ENCODE measurements at regions not wholly inside any gene's neighbourhood (a gene's known extent, or its start where the extent isn't known, plus 50 kb on each side); places are given as distances from the start of the nearest gene placed in this dataset.
A peak's percentile ranks its signal among the peaks of the same experiment; 100 is the strongest.

DNA sequence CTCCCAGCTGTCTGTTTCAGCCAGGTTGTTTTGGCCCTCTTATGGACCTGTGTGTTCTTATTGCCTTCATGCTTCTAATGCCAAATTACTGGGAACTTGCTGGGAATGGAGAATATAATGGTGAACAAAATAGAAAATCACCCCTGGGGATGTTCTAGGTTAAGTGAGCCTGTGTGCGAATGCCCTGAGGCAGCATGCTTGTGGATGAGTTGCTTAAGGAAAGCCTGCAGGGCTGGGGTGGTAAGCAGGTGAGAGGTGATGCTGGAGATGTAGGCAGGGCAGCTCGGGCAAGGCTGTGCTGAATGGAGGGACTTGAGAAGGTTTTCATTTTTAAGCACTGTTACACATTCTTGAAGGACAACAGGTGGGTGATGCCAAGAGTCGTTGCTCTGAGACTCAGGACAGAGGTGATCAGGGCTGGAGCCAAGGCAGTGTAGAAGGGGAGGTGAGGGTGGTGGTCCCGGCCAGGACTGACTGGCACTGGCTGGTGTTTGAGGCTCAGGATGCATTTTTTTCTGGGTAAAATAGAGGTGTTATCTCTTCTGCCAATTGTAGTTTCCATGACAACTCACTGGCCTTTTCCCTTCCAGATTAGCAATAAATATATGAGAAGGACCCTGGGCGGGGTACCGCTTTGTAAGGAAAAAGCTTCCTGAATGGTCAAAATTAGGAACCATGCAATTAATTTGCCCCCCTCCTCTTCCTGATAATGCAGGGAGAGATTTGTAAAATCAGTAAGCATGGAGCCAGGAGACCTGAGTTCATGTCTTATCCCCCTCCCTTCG is 342.8 kb downstream of the ICE1 start:
- Histone ChIP-seq H3K9me3 (ENCODE audit: low read length) (no peaks in the 10 kb centered on the region), H3K9me2 (ENCODE audit: insufficient read depth, low read length) (no peaks in the 10 kb centered on the region), H3F3A (ENCODE audit: insufficient read depth, low read length, poor library complexity, severe bottlenecking) (no peaks in the 10 kb centered on the region), H3K36me3 (ENCODE audit: insufficient read depth, low read length) (no peaks in the 10 kb centered on the region), H3K4me2 (ENCODE audit: low read length) (no peak overlapping the region), H3K4me3 (ENCODE audit: low read length) (no peak overlapping the region), H3K27ac (ENCODE audit: low read length) (no peak overlapping the region), H3K9ac (ENCODE audit: low read length) (no peak overlapping the region), H2AFZ (ENCODE audit: low read depth, low read length) (no peak overlapping the region), H3K27me3 (ENCODE audit: insufficient read depth, low read depth, low read length) (no peaks in the 10 kb centered on the region), H3K79me2 (replicated peaks; ENCODE audit: insufficient read depth, low read length) (no peaks in the 10 kb centered on the region), H4K20me1 (ENCODE audit: insufficient read depth) (no peaks in the 10 kb centered on the region)
- TF ChIP-seq, protein P1, sequence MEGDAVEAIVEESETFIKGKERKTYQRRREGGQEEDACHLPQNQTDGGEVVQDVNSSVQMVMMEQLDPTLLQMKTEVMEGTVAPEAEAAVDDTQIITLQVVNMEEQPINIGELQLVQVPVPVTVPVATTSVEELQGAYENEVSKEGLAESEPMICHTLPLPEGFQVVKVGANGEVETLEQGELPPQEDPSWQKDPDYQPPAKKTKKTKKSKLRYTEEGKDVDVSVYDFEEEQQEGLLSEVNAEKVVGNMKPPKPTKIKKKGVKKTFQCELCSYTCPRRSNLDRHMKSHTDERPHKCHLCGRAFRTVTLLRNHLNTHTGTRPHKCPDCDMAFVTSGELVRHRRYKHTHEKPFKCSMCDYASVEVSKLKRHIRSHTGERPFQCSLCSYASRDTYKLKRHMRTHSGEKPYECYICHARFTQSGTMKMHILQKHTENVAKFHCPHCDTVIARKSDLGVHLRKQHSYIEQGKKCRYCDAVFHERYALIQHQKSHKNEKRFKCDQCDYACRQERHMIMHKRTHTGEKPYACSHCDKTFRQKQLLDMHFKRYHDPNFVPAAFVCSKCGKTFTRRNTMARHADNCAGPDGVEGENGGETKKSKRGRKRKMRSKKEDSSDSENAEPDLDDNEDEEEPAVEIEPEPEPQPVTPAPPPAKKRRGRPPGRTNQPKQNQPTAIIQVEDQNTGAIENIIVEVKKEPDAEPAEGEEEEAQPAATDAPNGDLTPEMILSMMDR (IDR thresholded peaks at IDR 0.05; ENCODE audit: poor library complexity, severe bottlenecking), result no peak
- TF ChIP-seq REST (IDR thresholded peaks at IDR 0.05; ENCODE audit: borderline replicate concordance) (no peak), EP300 (conservative IDR thresholded peaks at IDR 0.05; ENCODE audit: poor library complexity, severe bottlenecking) (no peak)

DNA sequence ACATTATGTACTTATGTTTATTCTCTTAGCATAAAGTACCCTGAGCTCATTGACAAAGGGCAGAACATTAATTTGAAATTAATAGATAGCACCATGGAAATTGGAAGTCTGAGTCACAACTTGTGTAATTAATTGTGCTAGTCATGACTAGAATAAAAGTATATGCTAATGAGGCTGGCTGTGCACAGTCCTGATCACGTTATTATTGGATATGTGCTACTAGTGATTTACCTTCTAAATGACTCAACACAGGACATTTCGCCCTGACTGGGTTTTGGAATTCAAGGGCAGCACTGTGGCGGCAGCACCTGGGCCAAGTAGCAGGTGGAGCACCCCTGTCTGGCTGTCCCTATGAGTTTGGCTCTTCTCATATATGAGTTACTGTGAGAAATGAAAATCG is 341.8 kb downstream of the ICE1 start:
- TF ChIP-seq MXI1 (conservative IDR thresholded peaks at IDR 0.05; ENCODE audit: poor library complexity, severe bottlenecking), result no peak
- H3K9me2 ChIP-seq (ENCODE audit: insufficient read depth, low read length), result no peaks in the 10 kb centered on the region
- H3F3A ChIP-seq (ENCODE audit: insufficient read depth, low read length, poor library complexity, severe bottlenecking), result no peaks in the 10 kb centered on the region

DNA sequence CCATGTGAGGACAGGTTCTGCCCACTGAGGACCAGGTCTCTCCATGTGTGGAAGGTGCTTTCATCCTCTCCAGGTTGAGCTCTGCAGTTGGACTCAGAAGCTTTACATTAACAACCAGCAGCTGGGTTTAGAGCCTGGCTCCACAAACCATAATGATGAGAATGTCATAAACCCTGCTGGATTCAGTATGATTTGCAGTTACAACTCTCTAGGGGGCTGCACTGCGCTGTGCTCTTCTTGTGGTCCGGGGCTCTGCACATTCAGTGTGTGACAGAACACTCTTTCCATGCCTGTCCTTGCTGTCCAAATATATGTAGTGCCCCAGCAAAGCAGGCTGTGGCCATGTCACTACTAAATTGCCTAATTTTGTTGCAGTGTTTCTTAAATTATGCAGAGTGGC is 334.3 kb downstream of the ICE1 start:
- H3K9me3 ChIP-seq (ENCODE audit: low read length), result no peaks in the 10 kb centered on the region
- H3F3A ChIP-seq (ENCODE audit: insufficient read depth, low read length, poor library complexity, severe bottlenecking), result no peaks in the 10 kb centered on the region
- no peak overlapping the region for H2AFZ ChIP-seq (ENCODE audit: low read depth, low read length)
- H3K36me3 ChIP-seq (ENCODE audit: insufficient read depth, low read length), result no peaks in the 10 kb centered on the region
- no peaks in the 10 kb centered on the region for H4K20me1 ChIP-seq (ENCODE audit: insufficient read depth)
- H3K27me3 ChIP-seq (ENCODE audit: insufficient read depth, low read depth, low read length), result no peaks in the 10 kb centered on the region
- no peak for TF ChIP-seq POLR2AphosphoS5 (IDR thresholded peaks at IDR 0.05)
- TF ChIP-seq, protein P1 (IDR thresholded peaks at IDR 0.05; ENCODE audit: poor library complexity, severe bottlenecking), result peak; percentile 25
- no peak overlapping the region for H3K27ac ChIP-seq (ENCODE audit: low read length)
- H3K9me2 ChIP-seq (ENCODE audit: insufficient read depth, low read length), result no peaks in the 10 kb centered on the region
- no peak overlapping the region for H3K9ac ChIP-seq (ENCODE audit: low read length)
- H3K79me2 ChIP-seq (replicated peaks; ENCODE audit: insufficient read depth, low read length), result no peaks in the 10 kb centered on the region
- H3K4me2 ChIP-seq (ENCODE audit: low read length), result no peak overlapping the region
- H3K4me3 ChIP-seq (ENCODE audit: low read length), result no peak overlapping the region

More for the DNA sequence above, 341.8 kb downstream of the ICE1 start:
- Histone ChIP-seq H3K4me3 (ENCODE audit: low read length) (no peak overlapping the region), H4K20me1 (ENCODE audit: insufficient read depth) (no peaks in the 10 kb centered on the region), H3K27ac (ENCODE audit: low read length) (no peak overlapping the region), H3K9me3 (ENCODE audit: low read length) (no peaks in the 10 kb centered on the region), H3K36me3 (ENCODE audit: insufficient read depth, low read length) (no peaks in the 10 kb centered on the region), H3K79me2 (replicated peaks; ENCODE audit: insufficient read depth, low read length) (no peaks in the 10 kb centered on the region), H3K27me3 (ENCODE audit: insufficient read depth, low read depth, low read length) (no peaks in the 10 kb centered on the region), H2AFZ (ENCODE audit: low read depth, low read length) (no peak overlapping the region), H3K9ac (ENCODE audit: low read length) (no peak overlapping the region), H3K4me2 (ENCODE audit: low read length) (no peak overlapping the region)

Measured in neural cell (in vitro differentiated cells).